HG03354 (cell line): ENCODE measurements at regions not wholly inside any gene's neighbourhood (a gene's known extent, or its start where the extent isn't known, plus 50 kb on each side); places are given as distances from the start of the nearest gene placed in this dataset.

Experiments
- ATAC-seq: cut with Tn5 transposase; IDR thresholded peaks from one replicate; pipeline ENCODE4 v1.9.1; 2021; ENCODE audit warnings: mild to moderate bottlenecking; ENCODE audit not compliant: unreplicated experiment, poor library complexity, severe bottlenecking

DNA sequence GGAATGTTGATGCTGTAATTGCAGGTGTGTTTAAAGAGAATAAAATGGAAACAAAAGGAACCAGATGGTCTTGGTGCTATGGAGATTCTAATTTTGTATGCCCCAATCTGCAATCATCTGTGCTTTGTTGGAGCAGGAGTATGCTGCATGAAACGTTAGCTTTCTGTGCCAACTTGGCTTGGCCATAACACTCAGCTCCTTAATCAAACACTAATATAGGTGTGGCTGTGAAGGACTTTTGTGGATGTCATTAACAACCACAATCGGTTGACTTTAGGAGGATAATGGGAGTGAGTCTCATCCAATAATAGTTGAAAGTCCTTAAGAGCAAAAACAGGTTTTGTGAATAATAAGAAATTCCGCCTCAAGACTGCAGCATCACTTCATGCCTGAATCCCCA is 399.2 kb downstream of the NLGN4X start:
- ATAC-seq, result no peak

DNA sequence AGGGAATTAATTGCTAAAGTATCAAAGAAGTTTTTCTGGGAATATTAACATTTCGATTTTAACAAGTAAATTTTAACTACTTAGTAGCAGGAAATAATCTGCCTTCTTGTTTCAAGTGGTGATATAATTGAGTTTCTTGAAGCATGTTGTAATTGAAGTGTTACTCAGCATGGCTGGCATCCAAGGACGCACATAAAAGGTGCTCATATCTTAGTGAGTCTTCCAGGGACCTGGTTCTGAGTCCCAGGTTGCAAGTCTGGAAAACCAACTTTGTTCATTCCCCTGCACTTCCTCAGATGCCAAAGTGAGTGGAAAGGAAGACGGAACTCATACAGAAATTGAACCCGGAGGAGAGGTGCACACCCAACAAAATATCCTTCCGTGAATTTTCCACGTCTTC is 399.6 kb downstream of the NLGN4X start:
- no peak for ATAC-seq

DNA sequence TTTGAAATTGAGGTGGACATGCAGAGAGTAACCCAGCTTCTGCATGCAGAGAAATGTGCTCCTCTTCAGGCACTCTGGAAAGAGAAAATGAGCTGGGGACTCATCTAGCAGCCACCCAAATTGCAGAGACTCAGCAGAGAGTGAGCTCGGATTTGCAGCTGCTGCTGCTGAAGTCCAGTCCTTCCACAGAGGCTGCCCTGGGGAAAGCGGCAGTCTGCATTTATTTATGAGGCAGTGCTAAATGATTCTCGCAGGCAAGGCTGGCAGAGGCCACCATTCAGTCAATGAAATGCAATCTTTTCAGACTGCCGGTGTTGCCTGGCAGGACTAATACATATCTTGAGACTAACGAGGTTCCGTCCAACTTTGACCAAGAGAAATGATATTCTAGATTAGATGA is 404.8 kb downstream of the NLGN4X start:
- no peak for ATAC-seq

DNA sequence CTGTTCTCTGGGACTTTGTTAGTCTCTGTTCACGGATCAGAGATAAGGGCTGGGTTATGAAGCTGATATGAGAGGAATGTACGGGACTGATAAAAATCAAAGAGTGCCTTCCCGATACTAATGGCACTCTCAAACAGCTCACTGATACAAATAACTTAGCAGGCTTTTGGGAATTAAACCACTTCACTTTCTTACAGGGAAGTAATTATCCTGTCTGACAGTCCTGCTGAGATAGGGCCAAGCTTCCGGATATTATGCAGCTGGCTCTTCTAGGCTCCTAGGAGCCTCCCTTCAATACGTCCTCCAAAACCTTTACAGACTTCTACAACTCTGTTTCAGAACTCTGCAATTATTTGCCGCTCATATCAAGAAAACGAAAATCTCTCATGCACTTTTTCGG is 418.0 kb downstream of the NLGN4X start:
- no peak for ATAC-seq

DNA sequence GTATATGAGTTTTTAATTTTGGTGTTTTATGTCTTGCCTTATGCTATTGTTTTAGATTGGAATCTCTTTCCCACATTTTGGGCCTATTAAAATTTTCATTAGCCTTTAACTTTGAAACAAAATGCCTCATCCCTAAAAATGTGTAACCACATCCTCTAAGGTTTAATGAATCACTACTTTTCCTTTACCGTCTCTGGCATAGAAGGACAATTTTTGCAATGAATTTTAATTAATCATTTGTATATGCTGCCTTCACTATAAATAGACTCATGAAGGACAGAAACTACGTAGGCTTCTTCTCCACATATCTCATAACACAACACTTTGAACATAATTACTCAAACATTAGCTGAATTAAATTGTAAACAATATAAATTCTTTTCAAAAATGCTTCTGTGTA is 421.5 kb downstream of the NLGN4X start:
- no peak for ATAC-seq

DNA sequence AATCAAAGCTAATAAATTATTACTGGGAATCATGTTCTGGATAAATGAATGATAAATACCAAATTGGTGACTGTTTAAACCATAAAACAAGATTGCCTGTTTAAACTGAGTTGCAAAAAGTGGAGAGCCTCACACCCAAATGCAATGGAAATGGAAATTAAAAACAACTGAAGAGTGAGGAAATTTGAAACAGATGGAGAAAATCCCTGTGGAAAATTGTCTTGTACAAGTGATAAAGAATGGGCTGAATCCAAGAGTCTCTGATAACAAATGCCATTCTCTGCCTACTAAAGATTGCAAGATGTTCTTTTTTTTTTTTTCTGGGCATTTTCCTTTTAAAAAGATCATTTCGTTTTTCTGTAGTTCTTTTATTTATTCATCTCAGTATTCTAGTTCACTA is 426.3 kb downstream of the NLGN4X start:
- ATAC-seq, result no peak

DNA sequence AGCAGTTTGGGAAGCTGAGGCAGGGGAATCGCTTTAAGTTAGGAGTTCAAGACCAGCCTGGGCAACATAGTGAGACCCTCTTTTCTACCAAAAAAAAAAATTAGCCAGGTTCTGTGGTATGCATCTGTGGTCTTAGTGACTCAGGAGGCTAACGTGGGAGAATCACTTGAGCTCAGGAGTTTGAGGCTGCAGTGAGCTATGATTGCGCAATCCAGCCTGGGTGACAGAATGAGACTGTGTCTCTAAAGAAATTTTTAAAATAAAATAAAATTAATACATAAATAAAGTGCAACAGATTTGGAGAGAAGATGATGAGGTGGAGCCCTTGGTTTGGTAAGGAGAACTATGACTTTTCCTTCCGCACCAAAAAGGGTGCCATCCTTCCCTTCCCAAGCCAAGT is 436.9 kb downstream of the NLGN4X start:
- no peak for ATAC-seq

DNA sequence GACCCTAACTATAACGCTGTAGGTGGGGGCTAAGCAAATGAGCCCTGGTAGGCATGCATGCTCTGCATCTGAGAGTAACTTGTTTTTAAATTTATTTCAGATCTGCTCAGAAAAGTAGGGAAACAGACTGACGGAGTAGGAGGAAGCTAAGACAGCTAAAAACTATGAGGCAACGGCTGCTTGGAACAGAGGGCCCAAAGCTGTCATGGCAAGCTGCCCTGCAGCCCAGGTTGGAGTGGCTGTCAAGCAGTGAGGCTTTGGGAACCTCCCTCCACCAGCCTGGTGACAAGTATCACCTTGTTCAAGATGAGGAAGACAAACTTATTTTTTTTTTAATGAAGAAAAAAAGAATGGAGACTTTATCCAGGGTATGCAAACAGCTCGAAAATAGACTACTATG is 439.8 kb downstream of the NLGN4X start:
- ATAC-seq, result no peak

DNA sequence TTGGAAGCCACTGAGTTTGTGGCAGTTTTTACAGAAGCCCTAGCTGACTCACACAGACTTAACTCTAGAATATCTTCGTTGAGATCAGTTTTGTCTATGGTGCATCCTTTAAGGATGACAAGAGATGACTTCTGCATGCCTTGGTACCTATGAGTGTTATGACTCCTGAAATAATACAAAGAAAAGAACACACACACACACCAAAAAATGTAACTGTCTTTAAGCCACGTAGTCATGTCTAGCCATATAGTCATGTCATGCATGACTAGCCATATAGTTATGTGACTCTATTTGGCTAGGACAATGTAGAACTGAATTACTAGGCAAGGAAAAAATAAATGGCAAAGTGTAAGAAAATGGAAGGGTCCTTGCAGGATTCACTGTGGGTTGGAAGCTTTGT is 447.8 kb downstream of the NLGN4X start:
- no peak for ATAC-seq

DNA sequence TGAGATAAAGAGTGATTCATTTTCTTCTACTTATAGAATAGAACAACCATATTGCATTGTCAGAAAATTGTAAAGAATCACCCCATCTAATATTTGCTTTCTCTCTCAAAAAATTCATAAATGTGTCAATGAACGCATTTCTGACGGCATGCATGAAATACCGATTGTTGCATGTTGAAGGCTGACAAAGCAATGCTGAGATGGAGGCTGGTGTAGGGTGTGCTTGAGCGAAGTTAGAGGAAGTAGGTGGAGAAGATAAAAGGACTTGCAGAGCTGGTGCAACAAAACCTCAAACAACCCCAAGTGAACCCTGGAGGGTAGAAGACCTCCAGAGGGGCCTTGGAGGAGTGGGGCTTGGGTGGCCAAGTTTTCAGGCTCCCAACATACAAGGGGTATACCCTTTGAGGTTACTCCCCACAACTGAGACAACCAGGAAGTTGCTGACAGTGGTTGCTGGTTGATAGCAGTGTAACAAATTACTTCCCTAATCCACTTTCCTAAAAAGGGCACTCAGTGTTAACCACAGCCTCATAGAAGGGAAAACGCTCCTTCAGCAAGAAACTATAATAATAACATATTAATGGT is 452.7 kb downstream of the NLGN4X start:
- ATAC-seq, result no peak

DNA sequence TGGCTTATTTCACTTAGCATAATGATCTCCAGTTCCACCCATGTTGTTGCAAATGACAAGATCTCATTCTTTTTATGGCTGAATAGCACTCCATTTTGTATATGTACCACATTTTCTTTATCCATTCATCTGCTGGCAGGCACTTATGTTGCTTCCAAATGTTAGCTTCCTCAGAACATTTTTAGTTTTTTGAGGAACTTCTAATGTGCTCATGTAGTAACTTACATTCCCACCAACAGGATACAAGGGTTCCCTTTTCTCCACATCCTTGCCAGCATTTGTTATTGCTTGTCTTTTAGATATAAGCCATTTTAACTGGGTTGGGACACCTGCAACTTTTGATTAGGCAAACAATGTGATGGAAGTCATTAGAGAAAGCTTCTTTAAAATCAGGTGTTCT is 454.2 kb downstream of the NLGN4X start:
- no peak for ATAC-seq

DNA sequence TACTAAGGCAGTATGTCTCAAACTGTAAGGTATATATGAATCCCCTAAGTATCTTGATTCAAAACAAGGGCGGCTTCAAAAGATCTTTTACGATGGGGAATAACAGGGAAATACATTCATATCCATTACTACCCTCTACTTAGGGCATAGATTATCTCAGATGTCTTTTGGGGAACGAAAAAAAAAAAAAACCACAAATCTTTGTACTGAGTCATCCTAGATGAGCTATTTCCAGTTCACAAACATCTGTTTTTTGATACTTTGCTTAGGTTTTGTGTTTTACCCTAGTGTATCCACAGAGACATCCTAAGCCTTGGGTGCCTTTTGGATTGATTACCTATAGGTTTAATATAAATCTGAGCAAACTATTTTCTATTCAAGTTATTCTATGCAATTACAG is 457.2 kb downstream of the NLGN4X start:
- ATAC-seq, result no peak

DNA sequence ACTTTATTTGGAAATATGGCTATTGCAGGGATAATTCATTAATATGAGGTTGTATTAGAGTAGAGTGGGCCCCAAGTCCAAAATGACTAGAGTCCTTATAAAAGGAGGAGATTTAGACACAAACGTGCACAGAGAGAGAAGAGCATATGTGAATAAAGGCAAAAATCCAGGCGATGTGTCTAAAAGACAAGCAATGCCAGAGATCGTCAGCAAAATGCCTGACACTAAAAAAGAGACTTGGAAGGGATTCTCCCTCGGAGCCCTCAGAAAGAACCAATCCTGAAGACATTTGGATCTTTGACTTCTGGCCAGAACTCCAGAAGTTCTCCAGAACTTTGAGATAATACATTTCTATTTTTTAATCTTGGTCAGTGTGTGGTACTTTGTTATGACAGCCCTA is 472.1 kb downstream of the NLGN4X start:
- ATAC-seq, result no peak

DNA sequence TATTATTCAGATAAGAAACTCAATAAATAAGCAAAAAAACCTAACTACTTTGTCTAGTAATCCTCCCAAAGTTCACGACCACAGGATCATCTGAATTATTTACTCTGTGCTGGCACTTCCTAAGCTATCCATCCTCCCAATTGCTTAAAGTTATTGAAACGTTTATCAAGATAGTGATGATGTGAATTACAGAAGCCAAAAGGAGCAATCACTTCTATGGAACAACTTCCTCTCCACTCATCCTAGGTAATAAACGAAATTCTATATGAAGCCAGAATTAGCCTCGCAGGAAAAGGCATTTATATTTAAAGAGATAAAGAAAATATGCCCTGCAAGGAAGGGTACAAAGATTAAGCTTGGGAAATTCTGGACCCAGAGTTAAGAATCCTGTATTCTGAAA is 475.4 kb downstream of the NLGN4X start:
- ATAC-seq, result no peak

DNA sequence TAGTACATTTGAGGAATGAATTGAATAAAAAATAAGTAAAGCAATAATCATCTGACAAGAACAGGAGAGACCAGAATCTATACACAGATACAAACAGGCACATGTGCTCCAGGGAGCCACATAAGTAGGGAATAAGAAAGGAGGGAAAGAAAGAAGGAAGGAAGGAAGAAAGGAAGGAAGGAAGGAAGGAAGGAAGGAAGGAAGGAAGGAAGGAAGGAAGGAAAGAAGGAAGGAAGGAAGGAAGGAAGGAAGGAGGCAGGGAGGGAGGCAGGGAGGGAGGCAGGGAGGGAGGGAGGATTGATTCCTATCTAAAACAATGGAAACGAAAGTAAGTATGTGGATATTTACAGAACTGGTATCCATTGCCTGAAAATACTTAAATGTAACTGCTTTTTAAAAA is 475.8 kb downstream of the NLGN4X start:
- ATAC-seq, result no peak

DNA sequence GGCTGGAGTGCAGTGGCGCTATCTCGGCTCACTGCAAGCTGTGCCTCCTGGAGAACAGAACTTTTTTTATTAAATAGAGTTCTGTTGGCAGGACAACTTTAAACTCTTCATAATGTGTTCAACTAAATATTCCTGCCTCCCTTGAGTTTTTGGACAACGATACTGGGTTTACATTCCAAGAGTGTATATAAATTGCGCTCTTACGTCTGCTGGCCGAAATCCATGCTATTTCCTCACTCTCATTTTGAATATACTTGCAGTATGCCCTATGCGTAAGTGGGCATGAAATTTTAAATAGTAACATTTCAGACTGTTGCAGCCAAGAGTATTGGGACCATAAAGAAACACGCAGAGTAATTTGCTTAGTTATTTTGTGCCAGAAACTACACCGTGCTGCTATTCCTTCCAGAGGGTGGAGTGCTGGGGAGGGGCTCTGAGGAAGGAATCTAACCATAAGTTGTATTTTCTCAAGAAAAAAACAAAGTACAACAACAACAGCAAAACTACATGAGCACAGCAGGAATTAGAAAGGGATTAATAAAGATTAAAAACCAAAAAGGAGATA is 480.0 kb downstream of the NLGN4X start:
- ATAC-seq, result no peak

DNA sequence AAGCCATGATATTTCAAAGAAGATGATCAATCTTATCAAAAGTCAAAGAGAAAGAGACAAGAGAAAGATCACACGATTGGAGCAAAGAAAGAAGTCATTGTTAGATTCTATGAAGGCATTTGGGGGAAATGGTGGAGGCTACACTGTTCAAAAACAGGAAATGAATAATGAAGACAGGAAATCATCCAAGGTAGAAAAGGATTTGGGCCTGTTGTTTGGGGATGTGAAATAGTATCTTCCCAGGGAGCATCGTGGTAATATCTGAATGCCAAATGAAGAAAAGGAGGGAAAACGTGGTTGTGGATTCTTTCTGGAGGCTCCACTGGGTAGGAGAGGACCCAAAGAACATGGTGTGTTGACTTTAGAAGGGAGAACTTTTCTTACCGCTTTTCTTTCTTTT is 482.4 kb downstream of the NLGN4X start:
- ATAC-seq, result no peak

DNA sequence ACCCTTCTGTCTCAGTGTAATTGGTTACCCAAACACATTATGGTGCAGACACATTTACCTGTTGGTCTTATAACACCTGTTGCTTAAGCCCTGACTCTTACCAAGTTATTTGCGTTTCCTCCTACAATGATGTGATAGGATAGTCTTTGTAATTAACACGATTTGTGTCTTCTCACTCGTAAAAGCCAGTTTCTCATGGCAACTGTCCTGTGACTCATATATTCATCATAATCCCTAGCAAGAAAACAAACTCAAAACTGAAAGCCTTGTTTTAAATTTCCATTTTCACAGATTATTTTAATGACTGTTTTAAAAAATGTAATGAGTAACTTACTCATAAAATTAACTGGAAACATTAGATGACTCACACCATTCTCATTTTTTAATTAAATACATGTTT is 495.2 kb downstream of the NLGN4X start:
- no peak for ATAC-seq

DNA sequence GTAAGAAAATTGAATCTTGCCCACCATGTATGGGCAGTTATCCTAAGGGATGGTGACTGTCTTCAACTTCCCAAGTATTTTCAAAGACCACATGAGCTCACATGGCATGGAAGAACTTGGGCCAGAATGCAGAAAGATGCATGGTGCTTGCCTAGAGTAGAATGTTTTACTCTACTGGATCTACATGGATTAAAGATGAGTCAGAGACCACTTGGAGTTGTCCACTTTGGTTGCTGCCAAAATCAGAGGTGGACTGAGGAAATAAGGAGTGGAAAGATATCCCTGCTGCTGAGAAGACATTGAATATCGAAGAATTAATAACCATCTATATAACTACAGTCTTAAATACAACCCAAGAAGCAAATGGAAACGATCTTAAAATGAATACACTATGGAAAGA is 498.1 kb downstream of the NLGN4X start:
- ATAC-seq, result no peak

DNA sequence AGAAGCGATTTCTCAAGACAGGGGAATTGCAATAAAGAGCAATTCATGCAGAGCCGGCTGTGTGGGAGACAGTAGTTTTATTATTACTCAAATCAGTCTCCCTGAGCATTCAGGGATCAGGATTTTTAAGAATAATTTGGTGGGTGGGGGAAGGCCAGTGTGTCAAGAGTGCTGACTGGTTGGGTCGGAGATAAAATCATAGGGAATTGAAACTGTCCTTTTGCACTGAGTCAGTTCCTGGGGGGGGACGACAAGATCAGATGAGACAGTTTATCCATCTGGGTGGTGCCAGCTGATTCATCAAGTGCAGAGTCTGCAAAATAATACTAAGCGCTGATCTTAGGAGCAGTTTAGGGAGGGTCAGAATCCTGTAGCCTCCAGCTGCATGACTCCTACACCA is 502.4 kb downstream of the NLGN4X start:
- ATAC-seq, result no peak

DNA sequence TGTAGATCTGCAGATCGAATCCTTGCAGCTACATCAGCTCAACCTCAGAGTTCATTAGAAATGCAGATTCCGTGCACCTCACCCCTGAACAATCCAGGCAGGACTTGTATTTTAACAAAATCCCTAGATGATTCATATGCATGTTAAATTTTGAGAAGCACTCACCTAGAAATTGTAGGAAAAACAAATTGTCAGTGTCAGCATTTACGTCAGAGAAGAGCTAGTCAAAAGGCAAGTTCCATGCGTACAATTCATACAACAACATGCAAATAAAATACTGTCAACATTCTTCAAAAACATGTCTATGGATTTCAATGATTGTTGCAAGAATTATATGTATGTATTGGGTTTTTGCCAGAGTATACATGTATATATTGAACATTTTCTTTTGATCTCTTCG is 504.5 kb downstream of the NLGN4X start:
- no peak for ATAC-seq

DNA sequence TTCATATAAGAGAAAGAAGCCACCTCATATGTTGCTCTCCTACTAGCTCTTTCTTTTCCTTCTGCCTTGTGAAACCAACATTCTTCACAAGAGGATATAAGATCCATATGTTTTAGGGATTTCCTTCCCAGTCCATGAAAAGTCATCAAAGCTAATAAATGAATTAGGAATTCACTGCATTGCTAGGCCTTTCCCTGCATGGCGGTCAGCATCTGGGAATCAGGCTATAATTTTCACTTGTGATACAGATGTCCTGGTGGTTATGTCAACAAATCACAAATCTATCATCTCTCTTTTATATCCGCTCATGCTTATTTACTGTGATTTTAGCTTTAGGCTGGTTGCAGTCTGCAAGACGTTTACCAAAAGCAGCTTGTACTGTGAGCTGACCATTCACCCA is 510.0 kb downstream of the NLGN4X start:
- no peak for ATAC-seq
